ENCODE measurements at regions not wholly inside any gene's neighbourhood (a gene's known extent, or its start where the extent isn't known, plus 50 kb on each side); places are given as distances from the start of the nearest gene placed in this dataset.

DNA sequence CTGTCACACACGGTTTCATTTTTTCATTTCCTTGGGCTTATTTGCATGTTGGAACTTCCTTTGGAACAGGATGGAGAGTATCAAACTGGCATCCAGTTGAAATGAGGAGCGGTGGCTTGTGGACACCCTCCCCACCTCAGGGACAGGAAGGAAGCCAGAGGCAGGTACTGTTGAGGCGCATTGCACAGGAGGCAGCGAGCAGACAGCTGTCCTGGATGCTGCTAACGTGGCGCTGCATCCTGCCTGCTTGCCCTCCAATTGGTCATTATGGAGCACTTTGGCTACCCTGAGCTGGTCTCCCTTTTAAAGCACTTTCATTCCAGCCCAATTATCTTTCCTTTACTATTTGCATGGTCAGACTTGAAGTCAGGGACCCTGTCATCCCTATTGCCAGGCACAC, 80.7 kb upstream of the ITGA4 start:
- TF ChIP-seq EZH2 (IDR thresholded peaks at IDR 0.05; ENCODE audit: borderline replicate concordance, low read depth, low read length, severe bottlenecking), result no peak
- TF ChIP-seq, protein P1, sequence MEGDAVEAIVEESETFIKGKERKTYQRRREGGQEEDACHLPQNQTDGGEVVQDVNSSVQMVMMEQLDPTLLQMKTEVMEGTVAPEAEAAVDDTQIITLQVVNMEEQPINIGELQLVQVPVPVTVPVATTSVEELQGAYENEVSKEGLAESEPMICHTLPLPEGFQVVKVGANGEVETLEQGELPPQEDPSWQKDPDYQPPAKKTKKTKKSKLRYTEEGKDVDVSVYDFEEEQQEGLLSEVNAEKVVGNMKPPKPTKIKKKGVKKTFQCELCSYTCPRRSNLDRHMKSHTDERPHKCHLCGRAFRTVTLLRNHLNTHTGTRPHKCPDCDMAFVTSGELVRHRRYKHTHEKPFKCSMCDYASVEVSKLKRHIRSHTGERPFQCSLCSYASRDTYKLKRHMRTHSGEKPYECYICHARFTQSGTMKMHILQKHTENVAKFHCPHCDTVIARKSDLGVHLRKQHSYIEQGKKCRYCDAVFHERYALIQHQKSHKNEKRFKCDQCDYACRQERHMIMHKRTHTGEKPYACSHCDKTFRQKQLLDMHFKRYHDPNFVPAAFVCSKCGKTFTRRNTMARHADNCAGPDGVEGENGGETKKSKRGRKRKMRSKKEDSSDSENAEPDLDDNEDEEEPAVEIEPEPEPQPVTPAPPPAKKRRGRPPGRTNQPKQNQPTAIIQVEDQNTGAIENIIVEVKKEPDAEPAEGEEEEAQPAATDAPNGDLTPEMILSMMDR (IDR thresholded peaks at IDR 0.05; ENCODE audit: borderline replicate concordance, extremely low read depth, low read length, poor library complexity, severe bottlenecking), result no peak
